K562 (cell line): ENCODE measurements at regions not wholly inside any gene's neighbourhood (a gene's known extent, or its start where the extent isn't known, plus 50 kb on each side); places are given as distances from the start of the nearest gene placed in this dataset.

Experiments
- ATAC-seq: fragments of 200-7000 bp; cut with Tn5 transposase; 3 replicates; pipeline ENCODE4 v1.9.1; 2020; ENCODE audit warnings: moderate library complexity
- BruUV-seq: library from RNA; stranded (reverse); fragments of 400-500 nt; replicated peaks from 2 replicates; lab custom pipeline; 2021; lab: Mats Ljungman, UMichigan
- CTCF ChIA-PET: fragments of 300-600 bp; formaldehyde crosslinking; extraction: SDS; loops from one replicate; lab custom pipeline; 2021; ENCODE audit warnings: low intra/inter-chr PET ratio; lab: Yijun Ruan, JAX
- POLR2A ChIA-PET: fragments of 300-600, 350-650 bp; sonication (Branson Sonifier 250); formaldehyde crosslinking; extraction: SDS; loops from one replicate; lab custom pipeline; 2021; ENCODE audit warnings: antibody characterized with exemption, inconsistent platforms; lab: Yijun Ruan, JAX
- DNase-seq, 4 experiments: peaks; one replicate each; pipeline versions ENCODE4 v3.0.0 to v3.0.0-alpha.2; 2011 to 2018; ENCODE audit warnings: low spot score in 3 of 4, mixed read lengths in 3 of 4; ENCODE audit errors: extremely low read depth in 1 of 4
- FAIRE-seq: peaks from 2 replicates; lab custom pipeline; 2011; peaks lifted over from hg19 to GRCh38; lab: Jason Lieb, UNC
- H2AFZ ChIP-seq: 2 replicates; pipeline ENCODE4 v1.6.0; 2011; ENCODE audit warnings: low read depth, low read length, control low read depth, inconsistent platforms
- H3K27ac ChIP-seq: fragments of 200-600 bp; 3 replicates; pipeline ENCODE4 v1.8.0; 2011; ENCODE audit warnings: low read depth, mild to moderate bottlenecking, control low read depth, inconsistent platforms, low read length, moderate library complexity, mixed read lengths; ENCODE audit errors: extremely low read depth
- H3K27me3 ChIP-seq, 2 experiments: fragments of 300-600 bp in 1 of 2; 2 replicates in 1 of 2; 3 replicates in 1 of 2; pipeline versions ENCODE4 v1.6.0 to v1.8.0; 2011; ENCODE audit warnings: inconsistent platforms in 2 of 2, low read length in 2 of 2, mild to moderate bottlenecking in 1 of 2, mixed read lengths in 1 of 2, moderate library complexity in 1 of 2; ENCODE audit not compliant: control insufficient read depth in 2 of 2, insufficient read depth in 2 of 2
- H3K36me3 ChIP-seq: fragments of 300-600 bp; 3 replicates; pipeline ENCODE4 v1.8.0; 2011; ENCODE audit warnings: mild to moderate bottlenecking, low read length, inconsistent platforms; ENCODE audit not compliant: control insufficient read depth, insufficient read depth
- H3K4me1 ChIP-seq, 2 experiments: fragments of 200-600 bp in 1 of 2; replicated peaks in 1 of 2; 2 replicates in 1 of 2; 3 replicates in 1 of 2; pipeline versions ENCODE4 v1.5.1 to v1.8.0; 2011; ENCODE audit warnings: inconsistent platforms in 2 of 2, low read length in 2 of 2, mild to moderate bottlenecking in 1 of 2, mixed read lengths in 1 of 2, moderate library complexity in 1 of 2; ENCODE audit not compliant: control insufficient read depth in 2 of 2, insufficient read depth in 2 of 2
- H3K4me2 ChIP-seq: 2 replicates; pipeline ENCODE4 v1.6.1; 2011; ENCODE audit warnings: low read length, control low read depth, inconsistent platforms, mixed read lengths; ENCODE audit not compliant: insufficient read depth
- H3K4me3 ChIP-seq: fragments of 200-600 bp; sonication (generic), shearing (Covaris generic); 2 replicates; pipeline ENCODE4 v1.5.1; 2016; ENCODE audit warnings: control low read depth, inconsistent platforms
- H3K79me2 ChIP-seq: fragments of 200-600 bp; 3 replicates; pipeline ENCODE4 v1.8.0; 2011; ENCODE audit warnings: low read length, inconsistent platforms; ENCODE audit not compliant: control insufficient read depth, insufficient read depth
- H3K9ac ChIP-seq, 2 experiments: 2 replicates each; pipeline versions ENCODE4 v1.6.0 to v1.6.1; 2011; ENCODE audit warnings: low read depth in 2 of 2, low read length in 2 of 2, control low read depth in 1 of 2, inconsistent platforms in 1 of 2, mild to moderate bottlenecking in 1 of 2, mixed read lengths in 1 of 2; ENCODE audit not compliant: insufficient read depth in 1 of 2
- H3K9me1 ChIP-seq: one replicate; pipeline ENCODE4 v1.6.0; 2011; ENCODE audit warnings: inconsistent platforms, mild to moderate bottlenecking, low read length, moderate library complexity; ENCODE audit not compliant: control insufficient read depth, insufficient read depth
- H3K9me3 ChIP-seq: replicated peaks from 2 replicates; pipeline ENCODE4 v1.5.1; 2011; ENCODE audit warnings: low read depth, low read length, inconsistent platforms; ENCODE audit not compliant: control insufficient read depth, insufficient read depth
- H4K20me1 ChIP-seq: replicated peaks from 2 replicates; pipeline ENCODE4 v1.6.1; 2011; ENCODE audit warnings: low read length, inconsistent platforms, mixed read lengths; ENCODE audit not compliant: control insufficient read depth, insufficient read depth
- BHLHE40 ChIP-seq: IDR thresholded peaks from 2 replicates; pipeline ENCODE4 v1.6.1; 2011; ENCODE audit warnings: low read length, improper control_type of control experiment
- JUN ChIP-seq, 2 experiments: sonication (generic) in 1 of 2; formaldehyde crosslinking in 1 of 2; IDR thresholded peaks; 2 replicates each; pipeline versions ENCODE4 v1.6.1 to v1.8.0; 2012 to 2022; ENCODE audit warnings: borderline replicate concordance in 2 of 2, mild to moderate bottlenecking in 2 of 2, improper control_type of control experiment in 1 of 2, low read depth in 1 of 2, low read length in 1 of 2, missing genetic modification reagents in 1 of 2
- MYC ChIP-seq, 2 experiments: fragments of 250-450 bp in 1 of 2; sonication (Bioruptor Pico) in 1 of 2; IDR thresholded peaks; 2 replicates each; pipeline versions ENCODE4 v1.5.1 to v1.6.1; 2012 to 2021; ENCODE audit warnings: low read depth in 2 of 2, borderline replicate concordance in 1 of 2, improper control_type of control experiment in 1 of 2, low read length in 1 of 2, mild to moderate bottlenecking in 1 of 2, moderate library complexity in 1 of 2
- RUNX1 ChIP-seq: sonication (generic); IDR thresholded peaks from 2 replicates; pipeline ENCODE4 v1.6.1; 2016; ENCODE audit warnings: antibody characterized with exemption, low read depth
- SETDB1 ChIP-seq: IDR thresholded peaks from one replicate; pipeline ENCODE4 v1.6.1; 2012; ENCODE audit warnings: low read length, control low read depth, inconsistent platforms
- SREBF2 ChIP-seq: sonication (generic); formaldehyde crosslinking; IDR thresholded peaks from 2 replicates; pipeline ENCODE4 v1.4.0; 2020; ENCODE audit warnings: mild to moderate bottlenecking, missing genetic modification reagents
- ZEB2 ChIP-seq: fragments of 450-650 bp; IDR thresholded peaks from 2 replicates; pipeline ENCODE4 v1.6.1; 2016
- WGBS: fragments of 100-300 bp; shearing (Covaris generic); methylation state at CpG from one replicate; pipeline ENCODE4 v1.1.6; 2016; ENCODE audit warnings: low coverage, mixed read lengths; ENCODE audit not compliant: insufficient coverage; ENCODE audit errors: missing lambda C conversion rate; 5-methylcytosine and 5-hydroxymethylcytosine counted together
- in situ Hi-C: fragments of 300-500 bp; cut with MboI; formaldehyde crosslinking; loops from 4 replicates; pipeline ENCODE4 v1.15.0; 2018; ENCODE audit warnings: inconsistent platforms, mixed read lengths
- intact Hi-C: fragments of 100-400 bp; cut with micrococcal nuclease; formaldehyde crosslinking; loops from 2 replicates; pipeline ENCODE4 v1.14.2; 2022
- TF ChIP-seq, protein P1 (sequence below): fragments of 250-450 bp; sonication (Bioruptor Pico); IDR thresholded peaks from 2 replicates; pipeline ENCODE4 v1.4.0; 2020
- TF ChIP-seq, protein P2 (sequence below): fragments of 250-450 bp; sonication (Bioruptor Pico); IDR thresholded peaks from 2 replicates; pipeline ENCODE4 v1.5.0; 2020; ENCODE audit warnings: mild to moderate bottlenecking, borderline replicate concordance
- TF ChIP-seq, protein P3 (sequence below): fragments of 450-650 bp; formaldehyde crosslinking; IDR thresholded peaks from 2 replicates; pipeline ENCODE4 v1.4.0; 2020; ENCODE audit warnings: mild to moderate bottlenecking, moderate library complexity
- TF ChIP-seq, protein P4 (sequence below): fragments of 250-450 bp; sonication (Bioruptor Pico); IDR thresholded peaks from 2 replicates; pipeline ENCODE4 v1.9.0; 2021; ENCODE audit warnings: mild to moderate bottlenecking, inconsistent platforms

DNA sequence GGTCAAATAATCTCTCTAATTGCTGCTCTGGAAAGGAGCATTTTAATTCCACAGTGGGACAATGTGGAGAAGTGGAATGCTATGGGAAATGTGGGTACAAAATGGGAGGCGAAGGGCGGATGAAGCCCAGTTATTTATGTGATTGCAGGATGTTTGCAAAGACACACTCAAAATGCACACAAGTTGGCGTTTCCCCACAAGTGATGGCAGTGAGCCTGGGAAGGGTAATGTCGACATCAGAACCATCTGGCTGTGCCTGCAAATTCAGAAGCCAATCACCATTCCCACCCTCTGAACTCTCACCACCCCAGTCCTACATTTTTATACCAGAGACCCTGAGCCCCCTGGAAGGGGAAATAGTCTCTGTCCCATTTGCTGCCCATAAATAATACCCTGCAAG lies 201.1 kb downstream of the SOX9 start:
- H3K4me1 ChIP-seq, result no peaks in the 10 kb centered on the region
- FAIRE-seq (no peak), DNase-seq (no peak), ATAC-seq (no peak)
- H3K4me2 ChIP-seq, result no peak overlapping the region
- no TSS peak for BruUV-seq
- 3% methylated on average over 4 of the region's 4 CpGs for WGBS
- no peak overlapping the region for H3K9ac ChIP-seq
- POLR2A ChIA-PET, result no interaction called here
- no peaks in the 10 kb centered on the region for H3K79me2 ChIP-seq
- H3K27me3 ChIP-seq, result no peaks in the 10 kb centered on the region
- H3K9me3 ChIP-seq, result no peaks in the 10 kb centered on the region
- no peak overlapping the region for H3K27ac ChIP-seq
- no peaks in the 10 kb centered on the region for H3K9me1 ChIP-seq
- CTCF ChIA-PET, result no interaction called here
- H4K20me1 ChIP-seq, result no peaks in the 10 kb centered on the region
- intact Hi-C loops, result no loop called here
- in situ Hi-C loops, result no loop called here
- H2AFZ ChIP-seq, result no peak overlapping the region
- H3K4me3 ChIP-seq, result no peak overlapping the region
- TF ChIP-seq ZEB2 (no peak), RUNX1 (no peak), MYC (IDR thresholded peaks at IDR 0.05; ENCODE audit: low read depth, low read length) (no peak), MYC (CRISPR knock-in tag; IDR thresholded peaks at IDR 0.05; ENCODE audit: borderline replicate concordance, low read depth) (no peak), SREBF2 (no peak), SETDB1 (no peak), JUN (IDR thresholded peaks at IDR 0.05; ENCODE audit: borderline replicate concordance, low read depth, low read length) (no peak), JUN (CRISPR knock-in tag; IDR thresholded peaks at IDR 0.05; ENCODE audit: borderline replicate concordance) (no peak), BHLHE40 (no peak)
- TF ChIP-seq, protein P1, sequence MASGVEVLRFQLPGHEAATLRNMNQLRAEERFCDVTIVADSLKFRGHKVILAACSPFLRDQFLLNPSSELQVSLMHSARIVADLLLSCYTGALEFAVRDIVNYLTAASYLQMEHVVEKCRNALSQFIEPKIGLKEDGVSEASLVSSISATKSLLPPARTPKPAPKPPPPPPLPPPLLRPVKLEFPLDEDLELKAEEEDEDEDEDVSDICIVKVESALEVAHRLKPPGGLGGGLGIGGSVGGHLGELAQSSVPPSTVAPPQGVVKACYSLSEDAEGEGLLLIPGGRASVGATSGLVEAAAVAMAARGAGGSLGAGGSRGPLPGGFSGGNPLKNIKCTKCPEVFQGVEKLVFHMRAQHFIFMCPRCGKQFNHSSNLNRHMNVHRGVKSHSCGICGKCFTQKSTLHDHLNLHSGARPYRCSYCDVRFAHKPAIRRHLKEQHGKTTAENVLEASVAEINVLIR, result no peak
- TF ChIP-seq, protein P2, sequence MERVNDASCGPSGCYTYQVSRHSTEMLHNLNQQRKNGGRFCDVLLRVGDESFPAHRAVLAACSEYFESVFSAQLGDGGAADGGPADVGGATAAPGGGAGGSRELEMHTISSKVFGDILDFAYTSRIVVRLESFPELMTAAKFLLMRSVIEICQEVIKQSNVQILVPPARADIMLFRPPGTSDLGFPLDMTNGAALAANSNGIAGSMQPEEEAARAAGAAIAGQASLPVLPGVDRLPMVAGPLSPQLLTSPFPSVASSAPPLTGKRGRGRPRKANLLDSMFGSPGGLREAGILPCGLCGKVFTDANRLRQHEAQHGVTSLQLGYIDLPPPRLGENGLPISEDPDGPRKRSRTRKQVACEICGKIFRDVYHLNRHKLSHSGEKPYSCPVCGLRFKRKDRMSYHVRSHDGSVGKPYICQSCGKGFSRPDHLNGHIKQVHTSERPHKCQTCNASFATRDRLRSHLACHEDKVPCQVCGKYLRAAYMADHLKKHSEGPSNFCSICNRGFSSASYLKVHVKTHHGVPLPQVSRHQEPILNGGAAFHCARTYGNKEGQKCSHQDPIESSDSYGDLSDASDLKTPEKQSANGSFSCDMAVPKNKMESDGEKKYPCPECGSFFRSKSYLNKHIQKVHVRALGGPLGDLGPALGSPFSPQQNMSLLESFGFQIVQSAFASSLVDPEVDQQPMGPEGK (CRISPR knock-in tag), result no peak
- TF ChIP-seq, protein P3, sequence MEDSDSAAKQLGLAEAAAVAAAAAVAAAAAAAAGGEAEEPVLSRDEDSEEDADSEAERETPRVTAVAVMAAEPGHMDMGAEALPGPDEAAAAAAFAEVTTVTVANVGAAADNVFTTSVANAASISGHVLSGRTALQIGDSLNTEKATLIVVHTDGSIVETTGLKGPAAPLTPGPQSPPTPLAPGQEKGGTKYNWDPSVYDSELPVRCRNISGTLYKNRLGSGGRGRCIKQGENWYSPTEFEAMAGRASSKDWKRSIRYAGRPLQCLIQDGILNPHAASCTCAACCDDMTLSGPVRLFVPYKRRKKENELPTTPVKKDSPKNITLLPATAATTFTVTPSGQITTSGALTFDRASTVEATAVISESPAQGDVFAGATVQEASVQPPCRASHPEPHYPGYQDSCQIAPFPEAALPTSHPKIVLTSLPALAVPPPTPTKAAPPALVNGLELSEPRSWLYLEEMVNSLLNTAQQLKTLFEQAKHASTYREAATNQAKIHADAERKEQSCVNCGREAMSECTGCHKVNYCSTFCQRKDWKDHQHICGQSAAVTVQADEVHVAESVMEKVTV (CRISPR knock-in tag), result no peak
- TF ChIP-seq, protein P4, sequence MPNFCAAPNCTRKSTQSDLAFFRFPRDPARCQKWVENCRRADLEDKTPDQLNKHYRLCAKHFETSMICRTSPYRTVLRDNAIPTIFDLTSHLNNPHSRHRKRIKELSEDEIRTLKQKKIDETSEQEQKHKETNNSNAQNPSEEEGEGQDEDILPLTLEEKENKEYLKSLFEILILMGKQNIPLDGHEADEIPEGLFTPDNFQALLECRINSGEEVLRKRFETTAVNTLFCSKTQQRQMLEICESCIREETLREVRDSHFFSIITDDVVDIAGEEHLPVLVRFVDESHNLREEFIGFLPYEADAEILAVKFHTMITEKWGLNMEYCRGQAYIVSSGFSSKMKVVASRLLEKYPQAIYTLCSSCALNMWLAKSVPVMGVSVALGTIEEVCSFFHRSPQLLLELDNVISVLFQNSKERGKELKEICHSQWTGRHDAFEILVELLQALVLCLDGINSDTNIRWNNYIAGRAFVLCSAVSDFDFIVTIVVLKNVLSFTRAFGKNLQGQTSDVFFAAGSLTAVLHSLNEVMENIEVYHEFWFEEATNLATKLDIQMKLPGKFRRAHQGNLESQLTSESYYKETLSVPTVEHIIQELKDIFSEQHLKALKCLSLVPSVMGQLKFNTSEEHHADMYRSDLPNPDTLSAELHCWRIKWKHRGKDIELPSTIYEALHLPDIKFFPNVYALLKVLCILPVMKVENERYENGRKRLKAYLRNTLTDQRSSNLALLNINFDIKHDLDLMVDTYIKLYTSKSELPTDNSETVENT (CRISPR knock-in tag), result no peak
- no peaks in the 10 kb centered on the region for H3K36me3 ChIP-seq
